WTC11 (cell line): ENCODE measurements at regions not wholly inside any gene's neighbourhood (a gene's known extent, or its start where the extent isn't known, plus 50 kb on each side); places are given as distances from the start of the nearest gene placed in this dataset.

Source experiments
- NFE2L1 ChIP-seq: sonication (generic); formaldehyde crosslinking; IDR thresholded peaks from 2 replicates; pipeline ENCODE4 v1.8.1; 2023; ENCODE audit warnings: missing genetic modification reagents
- NR1H2 ChIP-seq: sonication (generic); formaldehyde crosslinking; IDR thresholded peaks from 2 replicates; pipeline ENCODE4 v1.9.0; 2021; ENCODE audit warnings: mild to moderate bottlenecking, moderate library complexity, missing genetic modification reagents
- ZBTB43 ChIP-seq: sonication (generic); formaldehyde crosslinking; IDR thresholded peaks from 2 replicates; pipeline ENCODE4 v1.8.1; 2023; ENCODE audit warnings: mild to moderate bottlenecking, missing genetic modification reagents

DNA sequence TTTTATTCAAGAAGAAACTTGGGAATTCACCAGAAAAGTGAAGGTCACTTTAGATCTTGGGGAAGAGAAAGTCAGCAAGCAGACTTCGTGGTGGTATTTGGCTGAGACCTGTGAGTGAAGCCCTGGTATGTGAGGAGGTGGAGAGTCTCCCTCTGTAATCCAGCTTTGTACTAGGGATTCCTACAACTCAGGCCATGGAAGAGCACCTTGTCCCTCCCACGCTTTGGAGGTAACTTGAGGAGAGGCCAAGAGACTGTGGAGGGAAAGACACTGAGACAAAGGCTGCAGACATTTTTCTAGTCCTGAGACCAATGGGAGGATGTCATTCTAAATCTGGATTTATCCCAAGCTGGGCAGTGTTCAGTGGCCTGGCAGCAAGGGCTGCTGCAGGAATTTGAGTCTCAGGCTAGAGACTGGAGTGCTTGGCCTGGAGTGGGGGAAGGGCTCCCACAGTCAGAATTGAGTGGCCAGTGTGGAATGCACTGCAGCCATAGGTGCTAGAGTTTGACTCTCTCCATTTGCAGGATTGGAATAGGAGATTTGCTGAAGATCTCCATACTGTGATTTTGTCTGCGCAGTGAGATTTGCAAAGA lies 219.0 kb downstream of the ACTR3 start:
- TF ChIP-seq NFE2L1 (CRISPR knock-in tag) (no peak), ZBTB43 (CRISPR knock-in tag) (no peak), NR1H2 (CRISPR knock-in tag) (no peak)
